HEK293T (cell line): ENCODE measurements at regions not wholly inside any gene's neighbourhood (a gene's known extent, or its start where the extent isn't known, plus 50 kb on each side); places are given as distances from the start of the nearest gene placed in this dataset.

ENCODE experiments used
- BHLHE40 ChIP-seq: fragments of 450-650 bp; IDR thresholded peaks from 2 replicates; pipeline ENCODE4 v1.6.1; 2016; ENCODE audit warnings: mild to moderate bottlenecking, moderate library complexity, borderline replicate concordance
- ELF4 ChIP-seq: fragments of 450-650 bp; IDR thresholded peaks from 2 replicates; pipeline ENCODE4 v1.6.1; 2017; ENCODE audit warnings: antibody characterized with exemption
- FOXA1 ChIP-seq: fragments of 450-650 bp; IDR thresholded peaks from 2 replicates; pipeline ENCODE4 v1.6.1; 2016; ENCODE audit warnings: mild to moderate bottlenecking
- FOXM1 ChIP-seq: fragments of 450-650 bp; IDR thresholded peaks from 2 replicates; pipeline ENCODE4 v1.6.1; 2017; ENCODE audit warnings: mild to moderate bottlenecking, borderline replicate concordance
- LEF1 ChIP-seq: fragments of 450-650 bp; IDR thresholded peaks from 2 replicates; pipeline ENCODE4 v1.6.1; 2017; ENCODE audit warnings: mild to moderate bottlenecking, borderline replicate concordance
- TARDBP ChIP-seq: fragments of 450-650 bp; IDR thresholded peaks from 2 replicates; pipeline ENCODE4 v1.6.1; 2016

DNA sequence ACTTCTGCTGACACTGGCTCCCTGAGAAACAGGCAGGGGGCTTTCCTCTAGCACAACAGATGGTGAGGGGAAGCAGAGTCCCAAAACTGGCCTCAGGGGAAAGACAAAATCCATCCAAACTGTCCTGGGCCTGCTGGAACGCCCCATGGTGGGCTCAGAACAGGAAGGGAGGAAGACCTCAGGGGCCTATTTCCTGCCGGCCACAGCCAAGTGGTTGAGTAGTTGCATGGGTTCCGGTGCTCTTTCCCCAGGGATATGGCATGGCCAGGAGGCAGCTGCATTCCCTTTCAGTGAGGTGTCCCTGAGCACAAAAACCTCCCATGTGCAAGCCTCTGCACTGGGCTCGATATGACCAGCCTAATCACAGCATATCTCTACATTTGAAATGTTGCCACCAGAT, 303.0 kb upstream of the IRX5 start:
- no peak for TF ChIP-seq ELF4
- no peak for TF ChIP-seq LEF1
- TF ChIP-seq TARDBP, result no peak
- TF ChIP-seq BHLHE40, result no peak
- no peak for TF ChIP-seq FOXM1
- no peak for TF ChIP-seq FOXA1
